Karpas-422 (cell line): ENCODE measurements at regions not wholly inside any gene's neighbourhood (a gene's known extent, or its start where the extent isn't known, plus 50 kb on each side); places are given as distances from the start of the nearest gene placed in this dataset.
"Not testable (repeated sequence)": the region's sequence is repeated elsewhere in the genome, so short reads cannot be mapped to it uniquely, and the experiment has no call there.

Experiments used
- DNase-seq: peaks from one replicate; pipeline ENCODE4 v3.0.0-alpha.2; 2015
- H2AFZ ChIP-seq: fragments of 200-600 bp; sonication (generic); 2 replicates; pipeline ENCODE4 v1.6.1; 2014; ENCODE audit warnings: antibody characterized with exemption, low read length, mixed read lengths
- H3K27ac ChIP-seq: fragments of 200-600 bp; sonication (generic); 2 replicates; pipeline ENCODE4 v1.5.1; 2014; ENCODE audit warnings: mild to moderate bottlenecking, low read length, moderate library complexity
- H3K27me3 ChIP-seq: fragments of 200-600 bp; sonication (generic); 2 replicates; pipeline ENCODE4 v1.6.1; 2014; ENCODE audit warnings: low read length, mixed read lengths
- H3K36me3 ChIP-seq: fragments of 200-600 bp; sonication (generic); 2 replicates; pipeline ENCODE4 v1.6.1; 2014; ENCODE audit warnings: low read length, mixed read lengths; ENCODE audit not compliant: insufficient read depth
- H3K4me1 ChIP-seq: fragments of 200-600 bp; sonication (generic); 2 replicates; pipeline ENCODE4 v1.6.1; 2014; ENCODE audit warnings: mild to moderate bottlenecking, low read length, mixed read lengths
- H3K4me2 ChIP-seq: fragments of 200-600 bp; sonication (generic); 2 replicates; pipeline ENCODE4 v1.6.1; 2014; ENCODE audit warnings: low read length, low read depth, mild to moderate bottlenecking; ENCODE audit not compliant: poor library complexity, severe bottlenecking
- H3K4me3 ChIP-seq: fragments of 200-600 bp; sonication (generic); 2 replicates; pipeline ENCODE4 v1.5.1; 2014; ENCODE audit warnings: mild to moderate bottlenecking, antibody characterized with exemption, low read length, mixed read lengths
- H3K79me2 ChIP-seq: fragments of 200-600 bp; sonication (generic); 2 replicates; pipeline ENCODE4 v1.6.1; 2014; ENCODE audit warnings: mild to moderate bottlenecking, low read length, mixed read lengths
- H3K9ac ChIP-seq: fragments of 200-600 bp; sonication (generic); 2 replicates; pipeline ENCODE4 v1.6.0; 2014; ENCODE audit warnings: low read length
- H3K9me2 ChIP-seq: fragments of 200-600 bp; sonication (generic), shearing (Covaris generic); replicated peaks from 2 replicates; pipeline ENCODE4 v1.6.0; 2014; ENCODE audit warnings: mild to moderate bottlenecking, low read length, moderate library complexity; ENCODE audit not compliant: insufficient read depth
- H3K9me3 ChIP-seq: fragments of 300-700, 200-600 bp; sonication (generic); 2 replicates; pipeline ENCODE4 v1.6.1; 2014; ENCODE audit warnings: low read length, mixed read lengths
- H4K20me1 ChIP-seq: fragments of 200-600 bp; sonication (generic); 2 replicates; pipeline ENCODE4 v1.6.1; 2014; ENCODE audit warnings: mild to moderate bottlenecking, antibody characterized with exemption, low read length, low read depth; ENCODE audit not compliant: insufficient read depth

DNA sequence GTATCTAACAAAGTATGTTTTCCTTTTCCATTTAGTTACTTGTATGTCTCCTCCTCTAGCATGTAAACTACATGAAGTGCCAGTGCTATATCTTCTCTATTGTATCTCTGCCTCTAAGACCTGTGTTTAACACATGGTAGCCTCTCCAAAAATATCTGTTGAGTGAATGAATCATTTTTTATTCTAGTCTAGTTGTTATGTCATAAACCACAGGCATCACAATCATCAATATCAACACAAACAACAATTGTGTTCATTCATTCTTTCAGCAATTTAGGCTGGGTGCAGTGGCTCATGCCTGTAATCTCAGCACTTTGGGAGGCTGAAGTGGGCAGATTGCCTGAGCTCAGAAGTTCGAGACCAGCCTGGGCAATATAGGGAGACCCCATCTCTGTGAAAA lies 111.6 kb upstream of the EYA4 start:
- H2AFZ ChIP-seq = no peak overlapping the region
- H3K4me2 ChIP-seq = no peak overlapping the region
- H3K36me3 ChIP-seq = no peaks in the 10 kb centered on the region
- no peak overlapping the region for H3K4me3 ChIP-seq
- H4K20me1 ChIP-seq = no peaks in the 10 kb centered on the region
- H3K27ac ChIP-seq = no peak overlapping the region
- H3K4me1 ChIP-seq = no peaks in the 10 kb centered on the region
- H3K9me3 ChIP-seq = no peaks in the 10 kb centered on the region
- H3K9me2 ChIP-seq = no peaks in the 10 kb centered on the region
- no peak for DNase-seq
- H3K27me3 ChIP-seq = no peaks in the 10 kb centered on the region
- no peak overlapping the region for H3K9ac ChIP-seq
- H3K79me2 ChIP-seq = no peaks in the 10 kb centered on the region

DNA sequence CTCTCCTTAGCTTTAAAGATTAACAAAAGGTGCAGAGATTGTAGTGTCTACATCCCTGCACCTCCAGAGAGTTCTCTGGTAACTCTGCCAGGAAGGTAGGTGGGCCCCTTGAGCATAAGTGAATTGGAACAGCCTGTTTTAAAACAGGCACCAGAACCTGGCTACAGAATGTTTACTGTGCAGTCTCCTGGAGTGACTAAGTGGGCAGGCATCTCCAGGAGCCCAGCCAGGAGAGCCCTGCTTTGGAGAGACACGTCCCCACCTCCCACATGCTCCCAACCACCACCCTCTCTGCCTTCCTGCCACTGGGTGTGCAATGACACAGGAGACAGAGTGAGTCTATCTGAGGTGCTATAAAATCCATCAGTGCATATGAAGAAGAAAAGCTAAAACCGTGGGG lies 110.3 kb upstream of the EYA4 start:
- Histone ChIP-seq H3K4me2 (no peak overlapping the region), H4K20me1 (no peaks in the 10 kb centered on the region), H2AFZ (no peak overlapping the region), H3K9me2 (no peaks in the 10 kb centered on the region), H3K27ac (no peak overlapping the region), H3K4me3 (no peak overlapping the region), H3K9me3 (no peaks in the 10 kb centered on the region), H3K9ac (no peak overlapping the region), H3K4me1 (no peaks in the 10 kb centered on the region), H3K36me3 (no peaks in the 10 kb centered on the region), H3K27me3 (no peaks in the 10 kb centered on the region), H3K79me2 (no peaks in the 10 kb centered on the region)
- no peak for DNase-seq

DNA sequence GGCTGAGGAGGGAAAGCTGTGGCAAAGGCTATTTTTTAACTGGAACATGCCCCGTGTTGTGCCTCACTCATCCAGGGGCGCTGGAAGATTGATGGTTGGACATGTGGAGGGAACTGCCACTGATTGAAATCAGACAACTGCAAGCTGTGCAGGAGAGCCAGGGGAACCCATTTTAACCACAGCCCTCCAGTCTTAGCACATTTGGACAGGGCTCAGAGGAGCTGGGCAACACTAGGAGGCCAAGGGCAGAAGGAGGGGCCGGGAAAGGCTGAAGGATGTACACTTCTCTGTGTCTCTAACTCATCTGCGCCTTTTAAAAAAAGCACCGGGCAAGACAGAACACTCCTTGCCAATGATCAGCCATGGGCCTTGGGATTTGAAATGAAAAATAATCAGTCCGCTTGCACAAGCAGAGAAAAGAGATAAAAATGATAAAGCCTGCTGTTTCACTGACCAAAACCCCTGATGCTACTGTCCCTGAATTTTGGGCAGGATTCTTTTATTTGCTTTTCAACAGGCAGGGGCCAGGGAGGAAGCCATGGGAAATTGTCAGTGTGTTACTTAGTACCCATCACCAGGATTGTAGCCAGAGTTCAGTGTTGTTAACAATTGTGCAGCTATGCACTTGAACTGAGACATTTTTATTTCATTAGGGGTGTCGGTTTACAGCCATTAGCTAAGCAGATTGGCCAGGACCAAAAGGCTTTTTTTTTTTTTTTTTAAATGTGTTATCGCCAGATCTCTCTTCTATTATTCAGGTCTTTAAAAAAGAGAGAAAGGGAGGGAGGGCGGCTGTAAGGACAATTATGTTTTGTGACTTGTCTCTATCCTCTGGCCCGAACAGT lies 109.3 kb upstream of the EYA4 start:
- H3K4me2 ChIP-seq = no peak overlapping the region
- no peaks in the 10 kb centered on the region for H3K9me3 ChIP-seq
- no peaks in the 10 kb centered on the region for H4K20me1 ChIP-seq
- no peak for DNase-seq
- H3K79me2 ChIP-seq = no peaks in the 10 kb centered on the region
- H3K4me1 ChIP-seq = no peaks in the 10 kb centered on the region
- no peaks in the 10 kb centered on the region for H3K9me2 ChIP-seq
- H3K9ac ChIP-seq = no peak overlapping the region
- no peaks in the 10 kb centered on the region for H3K27me3 ChIP-seq
- no peaks in the 10 kb centered on the region for H3K36me3 ChIP-seq
- H3K4me3 ChIP-seq = no peak overlapping the region
- no peak overlapping the region for H3K27ac ChIP-seq
- H2AFZ ChIP-seq = no peak overlapping the region

DNA sequence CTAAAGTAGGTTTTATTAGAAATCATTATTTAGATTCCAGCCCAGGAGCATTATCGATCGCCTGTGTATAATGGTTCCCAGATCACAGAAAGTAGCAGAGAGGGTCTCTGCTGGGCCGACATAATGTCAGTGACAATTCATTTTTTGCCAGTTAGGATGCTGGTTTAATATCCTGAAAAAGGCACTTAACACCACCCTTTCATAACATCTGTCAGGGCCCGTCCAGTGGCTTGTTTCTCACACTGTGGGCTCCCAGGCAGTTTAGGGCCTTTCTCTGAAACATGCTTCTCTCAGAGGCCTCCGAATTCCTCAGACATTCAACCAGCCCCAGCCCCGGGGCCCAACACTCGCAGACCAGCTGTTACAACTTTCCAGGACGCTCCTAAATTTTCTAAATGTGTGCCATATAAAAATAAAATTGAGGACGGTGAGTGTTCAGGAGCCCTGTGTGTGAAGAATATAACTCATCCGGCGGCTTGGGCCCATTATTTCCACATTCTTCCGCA lies 108.6 kb upstream of the EYA4 start:
- no peak overlapping the region for H3K4me2 ChIP-seq
- no peaks in the 10 kb centered on the region for H3K27me3 ChIP-seq
- H3K4me1 ChIP-seq = no peaks in the 10 kb centered on the region
- DNase-seq = no peak
- no peaks in the 10 kb centered on the region for H3K9me2 ChIP-seq
- no peaks in the 10 kb centered on the region for H3K9me3 ChIP-seq
- no peak overlapping the region for H2AFZ ChIP-seq
- H3K4me3 ChIP-seq = no peak overlapping the region
- no peak overlapping the region for H3K27ac ChIP-seq
- no peaks in the 10 kb centered on the region for H3K36me3 ChIP-seq
- no peak overlapping the region for H3K9ac ChIP-seq
- H4K20me1 ChIP-seq = no peaks in the 10 kb centered on the region
- H3K79me2 ChIP-seq = no peaks in the 10 kb centered on the region

DNA sequence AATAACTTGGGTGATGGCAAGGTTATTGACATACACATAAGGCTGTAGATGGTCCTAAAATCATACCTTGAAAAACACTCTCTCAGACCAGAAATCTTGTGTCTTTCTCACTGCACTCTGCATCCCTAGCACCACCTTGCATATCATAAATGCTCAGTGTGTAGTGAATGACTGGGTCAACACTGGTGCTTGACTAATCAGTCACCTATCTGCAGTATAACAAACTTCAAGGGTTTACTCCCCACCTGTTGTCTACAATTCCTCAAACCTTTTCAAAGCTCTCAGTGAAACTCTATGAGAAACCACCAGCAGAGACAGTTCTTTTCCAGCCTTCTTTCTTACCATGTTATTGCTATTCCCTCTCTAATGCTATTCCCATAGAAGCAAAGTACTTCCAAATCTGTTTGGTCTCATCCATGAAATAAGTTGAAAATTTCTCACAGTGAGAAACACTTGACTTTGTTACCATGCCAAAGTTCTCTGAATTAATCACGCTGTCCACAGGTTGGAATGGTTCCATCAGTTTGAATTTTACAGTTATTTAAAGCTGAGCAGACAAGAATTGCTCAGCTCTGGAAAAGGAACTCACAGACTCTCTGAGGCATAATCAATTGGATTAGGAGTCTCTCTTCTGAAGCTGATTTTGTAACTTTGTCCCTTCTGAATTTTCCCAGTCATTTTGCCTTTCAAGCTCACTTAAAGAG lies 104.8 kb upstream of the EYA4 start:
- H3K36me3 ChIP-seq = no peaks in the 10 kb centered on the region
- no peaks in the 10 kb centered on the region for H3K4me1 ChIP-seq
- no peak overlapping the region for H3K27ac ChIP-seq
- H4K20me1 ChIP-seq = no peaks in the 10 kb centered on the region
- H2AFZ ChIP-seq = no peak overlapping the region
- H3K9me3 ChIP-seq = no peaks in the 10 kb centered on the region
- DNase-seq = no peak
- no peaks in the 10 kb centered on the region for H3K27me3 ChIP-seq
- H3K4me2 ChIP-seq = no peak overlapping the region
- H3K9ac ChIP-seq = no peak overlapping the region
- H3K4me3 ChIP-seq = no peak overlapping the region
- no peaks in the 10 kb centered on the region for H3K9me2 ChIP-seq
- no peaks in the 10 kb centered on the region for H3K79me2 ChIP-seq

DNA sequence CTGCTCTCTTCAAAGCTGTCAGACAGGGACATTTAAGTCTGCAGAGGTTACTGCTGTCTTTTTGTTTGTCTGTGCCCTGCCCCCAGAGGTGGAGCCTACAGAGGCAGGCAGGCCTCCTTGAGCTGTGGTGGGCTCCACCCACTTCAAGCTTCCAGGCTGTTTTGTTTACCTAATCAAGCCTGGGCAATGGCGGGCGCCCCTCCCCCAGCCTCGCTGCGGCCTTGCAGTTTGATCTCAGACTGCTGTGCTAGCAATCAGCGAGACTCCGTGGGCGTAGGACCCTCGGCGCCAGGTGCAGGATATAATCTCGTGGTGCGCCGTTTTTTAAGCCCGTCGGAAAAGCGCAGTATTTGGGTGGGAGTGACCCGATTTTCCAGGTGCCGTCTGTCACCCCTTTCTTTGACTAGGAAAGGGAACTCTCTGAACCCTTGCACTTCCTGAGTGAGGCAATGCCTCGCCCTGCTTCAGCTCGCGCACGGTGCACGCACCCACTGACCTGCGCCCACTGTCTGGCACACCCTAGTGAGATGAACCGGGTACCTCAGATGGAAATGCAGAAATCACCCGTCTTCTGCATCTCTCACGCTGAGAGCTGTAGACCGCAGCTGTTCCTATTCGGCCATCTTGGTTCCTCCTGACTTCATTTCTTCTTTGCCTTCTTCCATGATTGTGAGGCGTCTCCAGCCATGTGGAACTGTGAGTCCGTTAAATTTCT lies 93.5 kb upstream of the EYA4 start:
- not testable (repeated sequence) for H3K4me1 ChIP-seq, H3K9me3 ChIP-seq, H3K27me3 ChIP-seq, DNase-seq, H3K36me3 ChIP-seq, H3K79me2 ChIP-seq, H4K20me1 ChIP-seq, H2AFZ ChIP-seq, H3K4me3 ChIP-seq, H3K9ac ChIP-seq, H3K9me2 ChIP-seq, H3K4me2 ChIP-seq, H3K27ac ChIP-seq

DNA sequence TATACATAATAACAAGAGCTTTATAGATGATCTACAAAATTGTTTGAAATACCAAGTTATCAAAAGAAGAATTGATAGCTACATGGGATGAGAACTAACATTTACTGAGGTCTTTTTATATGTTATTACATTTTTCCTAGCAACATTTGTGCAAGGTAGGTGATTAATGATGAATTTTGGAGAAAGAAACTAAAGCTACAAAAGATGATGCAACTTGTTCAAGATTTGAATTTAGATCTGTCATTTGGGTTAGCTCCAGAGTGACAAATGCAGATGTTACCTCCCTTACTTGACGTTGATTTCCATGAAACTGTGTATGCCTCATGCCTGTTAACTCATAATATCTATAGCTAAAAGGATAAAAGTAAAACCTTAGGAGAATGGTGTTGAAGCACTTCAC lies 84.5 kb upstream of the EYA4 start:
- H4K20me1 ChIP-seq = no peaks in the 10 kb centered on the region
- H3K36me3 ChIP-seq = no peaks in the 10 kb centered on the region
- H3K79me2 ChIP-seq = no peaks in the 10 kb centered on the region
- H3K9ac ChIP-seq = no peak overlapping the region
- no peaks in the 10 kb centered on the region for H3K9me2 ChIP-seq
- H3K27me3 ChIP-seq = no peaks in the 10 kb centered on the region
- no peak overlapping the region for H2AFZ ChIP-seq
- H3K4me2 ChIP-seq = no peak overlapping the region
- no peaks in the 10 kb centered on the region for H3K9me3 ChIP-seq
- H3K4me3 ChIP-seq = no peak overlapping the region
- H3K27ac ChIP-seq = no peak overlapping the region
- no peaks in the 10 kb centered on the region for H3K4me1 ChIP-seq
- DNase-seq = no peak

DNA sequence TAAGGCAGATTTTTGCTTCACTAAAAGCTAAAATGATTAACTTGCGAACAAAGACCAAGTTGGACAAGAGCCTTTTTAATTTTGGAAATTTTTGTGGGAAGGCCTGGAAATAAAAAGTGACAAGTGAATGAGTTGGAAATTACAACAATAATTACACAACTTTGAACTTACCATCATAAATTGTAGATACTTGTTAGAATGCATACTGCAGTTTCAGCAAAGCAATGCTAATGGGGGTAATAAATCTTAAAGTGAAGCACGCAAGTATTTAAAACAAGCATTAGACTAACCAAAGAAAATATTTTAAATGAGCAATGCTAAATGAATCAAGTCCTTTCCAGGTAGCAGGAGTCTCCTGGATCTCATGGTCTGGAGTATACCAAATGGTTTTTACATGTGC lies 83.2 kb upstream of the EYA4 start:
- no peak overlapping the region for H3K9ac ChIP-seq
- no peaks in the 10 kb centered on the region for H4K20me1 ChIP-seq
- no peak overlapping the region for H3K27ac ChIP-seq
- no peak overlapping the region for H3K4me2 ChIP-seq
- no peaks in the 10 kb centered on the region for H3K4me1 ChIP-seq
- H2AFZ ChIP-seq = no peak overlapping the region
- H3K36me3 ChIP-seq = no peaks in the 10 kb centered on the region
- H3K9me2 ChIP-seq = no peaks in the 10 kb centered on the region
- H3K79me2 ChIP-seq = no peaks in the 10 kb centered on the region
- no peak overlapping the region for H3K4me3 ChIP-seq
- no peak for DNase-seq
- H3K9me3 ChIP-seq = no peaks in the 10 kb centered on the region
- no peaks in the 10 kb centered on the region for H3K27me3 ChIP-seq
